GM23248 (cell line): ENCODE measurements at regions not wholly inside any gene's neighbourhood (a gene's known extent, or its start where the extent isn't known, plus 50 kb on each side); places are given as distances from the start of the nearest gene placed in this dataset.
"Not testable (repeated sequence)": the region's sequence is repeated elsewhere in the genome, so short reads cannot be mapped to it uniquely, and the experiment has no call there.

Experiments used
- EZH2 ChIP-seq: fragments of 200-600 bp; sonication (generic); IDR thresholded peaks from 2 replicates; pipeline ENCODE4 v1.6.1; 2018; ENCODE audit warnings: antibody characterized with exemption, mild to moderate bottlenecking; ENCODE audit not compliant: insufficient read depth, poor library complexity, severe bottlenecking
- EZH2phosphoT487 ChIP-seq: fragments of 200-600 bp; sonication (generic); IDR thresholded peaks from 2 replicates; pipeline ENCODE4 v1.6.1; 2018; ENCODE audit warnings: antibody characterized with exemption, moderate library complexity, mild to moderate bottlenecking, low read depth; ENCODE audit not compliant: insufficient read depth

DNA sequence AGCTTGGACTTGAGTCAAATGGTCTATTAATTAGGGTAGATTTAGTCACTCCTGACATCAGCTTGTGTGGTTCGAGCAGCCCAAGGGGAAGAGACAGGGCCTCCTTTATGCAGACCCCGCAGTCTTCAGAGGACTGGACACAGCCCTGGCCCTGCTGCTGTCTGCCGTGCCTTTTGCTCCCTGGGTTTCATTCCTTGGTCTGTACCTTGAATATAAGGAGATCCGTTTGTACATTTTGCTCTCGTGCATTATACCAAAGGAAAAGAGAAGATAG lies 119.4 kb upstream of the FAM20C start:
- not testable (repeated sequence) for TF ChIP-seq EZH2, EZH2phosphoT487
